22Rv1 (cell line): ENCODE measurements at regions not wholly inside any gene's neighbourhood (a gene's known extent, or its start where the extent isn't known, plus 50 kb on each side); places are given as distances from the start of the nearest gene placed in this dataset.

Experiments
- H3K27ac ChIP-seq: fragments of 450-650 bp; 2 replicates; pipeline ENCODE4 v1.5.1; 2017
- CTCF ChIP-seq: fragments of 450-650 bp; IDR thresholded peaks from 2 replicates; pipeline ENCODE4 v1.5.1; 2017; ENCODE audit warnings: mild to moderate bottlenecking
- ZFX ChIP-seq: fragments of 450-650 bp; IDR thresholded peaks from 2 replicates; pipeline ENCODE4 v1.6.1; 2017; ENCODE audit warnings: antibody characterized with exemption, borderline replicate concordance

- no peak for TF ChIP-seq CTCF
- no peak for TF ChIP-seq ZFX
- H3K27ac ChIP-seq, result no peak overlapping the region
Observed at GRCh38 chr1:172944931-172945330, 105.8 kb downstream of the TNFSF18 start.

GRCh38 chr1:172946814-172947507, 103.8 kb downstream of the TNFSF18 start:
- no peak for TF ChIP-seq ZFX
- no peak for TF ChIP-seq CTCF
- no peak overlapping the region for H3K27ac ChIP-seq

GRCh38 chr1:172948457-172948856, 102.3 kb downstream of the TNFSF18 start:
- no peak overlapping the region for H3K27ac ChIP-seq

GRCh38 chr1:172949096-172949495, 101.6 kb downstream of the TNFSF18 start:
- H3K27ac ChIP-seq, result no peak overlapping the region
- TF ChIP-seq ZFX (no peak), CTCF (no peak)

More at GRCh38 chr1:172948457-172948856, 102.3 kb downstream of the TNFSF18 start:
- TF ChIP-seq ZFX (no peak), CTCF (no peak)

GRCh38 chr1:172950528-172950927, 100.2 kb downstream of the TNFSF18 start:
- TF ChIP-seq CTCF, result no peak
- TF ChIP-seq ZFX, result no peak
- no peak overlapping the region for H3K27ac ChIP-seq

- H3K27ac ChIP-seq, result no peak overlapping the region
- TF ChIP-seq CTCF (no peak), ZFX (no peak)
Observed at GRCh38 chr1:172951730-172952365, 98.9 kb downstream of the TNFSF18 start.

GRCh38 chr1:172952516-172952915, 98.2 kb downstream of the TNFSF18 start:
- TF ChIP-seq CTCF (no peak), ZFX (no peak)
- H3K27ac ChIP-seq, result no peak overlapping the region
